Stimulated activated CD8-positive, alpha-beta memory T cell treated with anti-CD3 and anti-CD28 coated beads, Interleukin-7, amount 100 ng/mL, for 1 hour (primary cell): ENCODE measurements at regions not wholly inside any gene's neighbourhood (a gene's known extent, or its start where the extent isn't known, plus 50 kb on each side); places are given as distances from the start of the nearest gene placed in this dataset.
A peak's percentile ranks its signal among the peaks of the same experiment; 100 is the strongest.
"Not testable (repeated sequence)": the region's sequence is repeated elsewhere in the genome, so short reads cannot be mapped to it uniquely, and the experiment has no call there.

Experiments
- DNase-seq, 2 donors: peaks; one replicate each; pipeline ENCODE4 v3.0.0-alpha.2; 2020; ENCODE audit warnings: low read depth in 2 of 2

GRCh38 chr9:88870627-88871026, 120.6 kb upstream of the S1PR3 start:
- DNase-seq: no peak

- no peak for DNase-seq
Measured at GRCh38 chr9:88871669-88872068, 119.6 kb upstream of the S1PR3 start.

GRCh38 chr9:88872192-88872946, 118.9 kb upstream of the S1PR3 start:
- no peak for DNase-seq

GRCh38 chr9:88873635-88874034, 117.6 kb upstream of the S1PR3 start:
- no peak for DNase-seq

- DNase-seq: no peak
Measured at GRCh38 chr9:88874391-88874790, 116.9 kb upstream of the S1PR3 start.

GRCh38 chr9:88875400-88876120, 115.7 kb upstream of the S1PR3 start:
- DNase-seq: no peak

- DNase-seq: no peak
Measured at GRCh38 chr9:88880199-88880598, 111.1 kb upstream of the S1PR3 start.

GRCh38 chr9:88884291-88884690, 107.0 kb upstream of the S1PR3 start:
- DNase-seq: not testable (repeated sequence)

GRCh38 chr9:88886762-88887161, 104.5 kb upstream of the S1PR3 start:
- not testable (repeated sequence) for DNase-seq

GRCh38 chr9:88889386-88889785, 101.9 kb upstream of the S1PR3 start:
- no peak for DNase-seq

GRCh38 chr9:88890546-88890945, 100.7 kb upstream of the S1PR3 start:
- no peak for DNase-seq

GRCh38 chr9:88891040-88891439, 100.2 kb upstream of the S1PR3 start:
- DNase-seq: no peak

GRCh38 chr9:88892724-88893123, 98.5 kb upstream of the S1PR3 start:
- no peak for DNase-seq

- DNase-seq: no peak
Measured at GRCh38 chr9:88897081-88897480, 94.2 kb upstream of the S1PR3 start.

GRCh38 chr9:88898039-88898720, 93.1 kb upstream of the S1PR3 start:
- DNase-seq: no peak

GRCh38 chr9:88905506-88905905, 85.8 kb upstream of the S1PR3 start:
- no peak for DNase-seq

GRCh38 chr9:88915916-88916315, 75.4 kb upstream of the S1PR3 start:
- DNase-seq: no peak

- no peak for DNase-seq
Measured at GRCh38 chr9:88916894-88917293, 74.4 kb upstream of the S1PR3 start.

- no peak for DNase-seq
Measured at GRCh38 chr9:88917375-88917774, 73.9 kb upstream of the S1PR3 start.

- DNase-seq: not testable (repeated sequence)
Measured at GRCh38 chr9:88918537-88918936, 72.7 kb upstream of the S1PR3 start.

- DNase-seq: no peak
Measured at GRCh38 chr9:88920645-88921044, 70.6 kb upstream of the S1PR3 start.

GRCh38 chr9:88922091-88922490, 69.2 kb upstream of the S1PR3 start:
- DNase-seq: peak in 1 of 2 donors; percentile 13

- no peak for DNase-seq
Measured at GRCh38 chr9:88923092-88923491, 68.2 kb upstream of the S1PR3 start.
